ENCODE measurements at regions not wholly inside any gene's neighbourhood (a gene's known extent, or its start where the extent isn't known, plus 50 kb on each side); places are given as distances from the start of the nearest gene placed in this dataset.

- TF ChIP-seq CTCF (IDR thresholded peaks at IDR 0.05; ENCODE audit: low read depth, low read length): no peak
- Histone ChIP-seq H3K9me3 (ENCODE audit: low read depth) (no peaks in the 10 kb centered on the region), H3K27ac (no peak overlapping the region), H3K4me3 (no peak overlapping the region), H3K27me3 (no peaks in the 10 kb centered on the region), H3K4me1 (ENCODE audit: low read depth) (no peaks in the 10 kb centered on the region), H3K36me3 (no peaks in the 10 kb centered on the region)
- no peak for DNase-seq (ENCODE audit: low read depth in 1 of 2, low spot score in 1 of 2)
Observed at GRCh38 chr14:65153101-65153500, 50.8 kb upstream of the MAX start.

GRCh38 chr14:65156568-65157366, 54.5 kb upstream of the MAX start:
- no peaks in the 10 kb centered on the region for H3K4me1 ChIP-seq (ENCODE audit: low read depth)
- TF ChIP-seq CTCF (IDR thresholded peaks at IDR 0.05; ENCODE audit: low read depth, low read length): no peak
- no peak overlapping the region for H3K4me3 ChIP-seq
- DNase-seq (ENCODE audit: low read depth in 1 of 2, low spot score in 1 of 2): peak in 1 of 2 donors; percentile 93
- H3K27me3 ChIP-seq: no peaks in the 10 kb centered on the region
- no peaks in the 10 kb centered on the region for H3K9me3 ChIP-seq (ENCODE audit: low read depth)
- H3K27ac ChIP-seq: no peak overlapping the region
- no peaks in the 10 kb centered on the region for H3K36me3 ChIP-seq

- DNase-seq (ENCODE audit: low read depth in 1 of 2, low spot score in 1 of 2): no peak
- H3K36me3 ChIP-seq: no peaks in the 10 kb centered on the region
- H3K4me3 ChIP-seq: no peak overlapping the region
- H3K27me3 ChIP-seq: no peaks in the 10 kb centered on the region
- H3K9me3 ChIP-seq (ENCODE audit: low read depth): no peaks in the 10 kb centered on the region
- H3K27ac ChIP-seq: no peak overlapping the region
- no peaks in the 10 kb centered on the region for H3K4me1 ChIP-seq (ENCODE audit: low read depth)
- TF ChIP-seq CTCF (IDR thresholded peaks at IDR 0.05; ENCODE audit: low read depth, low read length): no peak
Observed at GRCh38 chr14:65159281-65160062, 57.2 kb upstream of the MAX start.

- H3K27ac ChIP-seq: no peak overlapping the region
- H3K4me1 ChIP-seq (ENCODE audit: low read depth): no peaks in the 10 kb centered on the region
- H3K9me3 ChIP-seq (ENCODE audit: low read depth): no peaks in the 10 kb centered on the region
- no peak overlapping the region for H3K4me3 ChIP-seq
- no peak for DNase-seq (ENCODE audit: low read depth in 1 of 2, low spot score in 1 of 2)
- H3K36me3 ChIP-seq: no peaks in the 10 kb centered on the region
- TF ChIP-seq CTCF (IDR thresholded peaks at IDR 0.05; ENCODE audit: low read depth, low read length): no peak
- no peaks in the 10 kb centered on the region for H3K27me3 ChIP-seq
Observed at GRCh38 chr14:65160091-65160490, 57.8 kb upstream of the MAX start.

GRCh38 chr14:65162031-65162430, 59.7 kb upstream of the MAX start:
- Histone ChIP-seq H3K4me3 (no peak overlapping the region), H3K9me3 (ENCODE audit: low read depth) (no peaks in the 10 kb centered on the region), H3K27me3 (no peaks in the 10 kb centered on the region), H3K36me3 (no peaks in the 10 kb centered on the region), H3K27ac (no peak overlapping the region), H3K4me1 (ENCODE audit: low read depth) (no peaks in the 10 kb centered on the region)
- TF ChIP-seq CTCF (IDR thresholded peaks at IDR 0.05; ENCODE audit: low read depth, low read length): no peak
- DNase-seq (ENCODE audit: low read depth in 1 of 2, low spot score in 1 of 2): no peak

Data from cardiac muscle cell (in vitro differentiated cells and primary cell).